NB4 (cell line): ENCODE measurements at regions not wholly inside any gene's neighbourhood (a gene's known extent, or its start where the extent isn't known, plus 50 kb on each side); places are given as distances from the start of the nearest gene placed in this dataset.

Source experiments
- MYC ChIP-seq: IDR thresholded peaks from 2 replicates; pipeline ENCODE4 v1.6.1; 2011; ENCODE audit warnings: low read depth, low read length
- POLR2A ChIP-seq: IDR thresholded peaks from 2 replicates; pipeline ENCODE4 v1.6.1; 2011; ENCODE audit warnings: mild to moderate bottlenecking; ENCODE audit not compliant: insufficient read length; ENCODE audit errors: extremely low read depth
- TF ChIP-seq, protein P1 (sequence below): IDR thresholded peaks from one replicate; pipeline ENCODE4 v1.5.1; 2012; ENCODE audit warnings: low read depth, low read length
- TF ChIP-seq, protein P2 (sequence below): IDR thresholded peaks from 2 replicates; pipeline ENCODE4 v1.6.1; 2011; ENCODE audit warnings: low read depth, low read length

DNA sequence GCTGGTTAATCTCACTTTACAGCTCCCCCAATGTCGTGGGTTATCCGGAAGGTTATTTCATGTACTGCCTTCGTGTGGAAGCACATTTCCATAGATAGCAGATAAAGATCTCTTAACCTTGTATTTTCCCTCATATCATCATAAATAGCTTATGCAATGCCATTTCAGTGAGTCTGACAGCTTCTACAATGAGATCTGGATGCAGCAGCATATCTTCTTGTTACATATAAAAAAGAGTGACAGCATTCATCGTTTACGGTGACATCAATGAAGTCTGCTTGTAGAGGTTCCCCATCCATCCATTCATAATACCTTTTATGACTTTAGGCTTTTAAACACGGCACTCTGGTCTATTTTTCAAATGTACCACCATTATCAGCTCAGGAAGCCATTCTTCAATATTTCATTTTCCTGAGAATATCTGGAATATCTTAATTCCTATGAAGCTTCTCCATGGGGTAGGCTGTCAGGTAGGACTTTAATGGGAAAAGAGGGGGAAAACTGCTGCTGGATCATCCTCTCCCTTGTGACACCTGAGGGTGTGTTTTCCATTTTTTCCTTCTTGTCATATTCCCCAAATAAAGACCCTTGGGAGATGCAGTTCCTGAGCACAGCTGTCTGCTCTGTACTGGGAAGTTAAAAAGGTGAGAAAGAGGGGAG lies 51.9 kb upstream of the CTBP2 start:
- TF ChIP-seq, protein P1, sequence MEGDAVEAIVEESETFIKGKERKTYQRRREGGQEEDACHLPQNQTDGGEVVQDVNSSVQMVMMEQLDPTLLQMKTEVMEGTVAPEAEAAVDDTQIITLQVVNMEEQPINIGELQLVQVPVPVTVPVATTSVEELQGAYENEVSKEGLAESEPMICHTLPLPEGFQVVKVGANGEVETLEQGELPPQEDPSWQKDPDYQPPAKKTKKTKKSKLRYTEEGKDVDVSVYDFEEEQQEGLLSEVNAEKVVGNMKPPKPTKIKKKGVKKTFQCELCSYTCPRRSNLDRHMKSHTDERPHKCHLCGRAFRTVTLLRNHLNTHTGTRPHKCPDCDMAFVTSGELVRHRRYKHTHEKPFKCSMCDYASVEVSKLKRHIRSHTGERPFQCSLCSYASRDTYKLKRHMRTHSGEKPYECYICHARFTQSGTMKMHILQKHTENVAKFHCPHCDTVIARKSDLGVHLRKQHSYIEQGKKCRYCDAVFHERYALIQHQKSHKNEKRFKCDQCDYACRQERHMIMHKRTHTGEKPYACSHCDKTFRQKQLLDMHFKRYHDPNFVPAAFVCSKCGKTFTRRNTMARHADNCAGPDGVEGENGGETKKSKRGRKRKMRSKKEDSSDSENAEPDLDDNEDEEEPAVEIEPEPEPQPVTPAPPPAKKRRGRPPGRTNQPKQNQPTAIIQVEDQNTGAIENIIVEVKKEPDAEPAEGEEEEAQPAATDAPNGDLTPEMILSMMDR = no peak
- TF ChIP-seq POLR2A (no peak), MYC (no peak)
- TF ChIP-seq, protein P2, sequence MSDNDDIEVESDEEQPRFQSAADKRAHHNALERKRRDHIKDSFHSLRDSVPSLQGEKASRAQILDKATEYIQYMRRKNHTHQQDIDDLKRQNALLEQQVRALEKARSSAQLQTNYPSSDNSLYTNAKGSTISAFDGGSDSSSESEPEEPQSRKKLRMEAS = no peak
